HepG2 (cell line): ENCODE measurements at regions not wholly inside any gene's neighbourhood (a gene's known extent, or its start where the extent isn't known, plus 50 kb on each side); places are given as distances from the start of the nearest gene placed in this dataset.

Source experiments
- ARNT ChIP-seq: fragments of 450-650 bp; IDR thresholded peaks from 2 replicates; pipeline ENCODE4 v1.6.1; 2017
- CBX5 ChIP-seq: sonication (generic); formaldehyde crosslinking; IDR thresholded peaks from 2 replicates; pipeline ENCODE4 v1.4.0; 2020; ENCODE audit warnings: missing genetic modification reagents, borderline replicate concordance
- CTCF ChIP-seq: sonication (generic); formaldehyde crosslinking; IDR thresholded peaks from 2 replicates; pipeline ENCODE4 v1.5.0; 2020; ENCODE audit warnings: mild to moderate bottlenecking, missing genetic modification reagents, moderate library complexity
- PHF8 ChIP-seq: sonication (generic); formaldehyde crosslinking; IDR thresholded peaks from 2 replicates; pipeline ENCODE4 v1.5.0; 2020; ENCODE audit warnings: missing genetic modification reagents
- PRDM15 ChIP-seq: sonication (generic); formaldehyde crosslinking; IDR thresholded peaks from 2 replicates; pipeline ENCODE4 v1.4.0; 2020; ENCODE audit warnings: missing genetic modification reagents
- RAD21 ChIP-seq: fragments of 450-650 bp; formaldehyde crosslinking; IDR thresholded peaks from 2 replicates; pipeline ENCODE4 v1.5.0; 2020; ENCODE audit warnings: mild to moderate bottlenecking
- SP5 ChIP-seq: IDR thresholded peaks from 2 replicates; pipeline ENCODE4 v1.6.1; 2016; ENCODE audit warnings: low read depth, borderline replicate concordance
- ZFP37 ChIP-seq: sonication (generic); formaldehyde crosslinking; IDR thresholded peaks from 2 replicates; pipeline ENCODE4 v1.4.0; 2020; ENCODE audit warnings: missing genetic modification reagents, borderline replicate concordance

- TF ChIP-seq PHF8 (CRISPR knock-in tag) (no peak), ZFP37 (CRISPR knock-in tag) (no peak), ARNT (no peak), SP5 (CRISPR knock-in tag) (no peak), PRDM15 (CRISPR knock-in tag) (no peak), CBX5 (CRISPR knock-in tag) (no peak), CTCF (no peak), RAD21 (CRISPR knock-in tag) (no peak)
These were observed 64.6 kb upstream of the MYCBP2 start for GRCh38 chr13:77391475-77391874.
